HFFc6 (cell line): ENCODE measurements at regions not wholly inside any gene's neighbourhood (a gene's known extent, or its start where the extent isn't known, plus 50 kb on each side); places are given as distances from the start of the nearest gene placed in this dataset.
"Not testable (repeated sequence)": the region's sequence is repeated elsewhere in the genome, so short reads cannot be mapped to it uniquely, and the experiment has no call there.

Experiments
- DNase-seq: peaks from one replicate; pipeline ENCODE4 v3.0.0-alpha.2; 2018
- H3K27ac Mint-ChIP-seq: 2 replicates; pipeline ENCODE4 v1.8.0; 2020; ENCODE audit warnings: mild to moderate bottlenecking, mixed read lengths
- H3K27me3 Mint-ChIP-seq: 2 replicates; pipeline ENCODE4 v1.8.0; 2021; ENCODE audit warnings: mild to moderate bottlenecking, moderate library complexity, mixed read lengths; ENCODE audit not compliant: insufficient read depth
- H3K36me3 Mint-ChIP-seq: 2 replicates; pipeline ENCODE4 v1.8.0; 2021; ENCODE audit warnings: low read depth, mixed read lengths
- H3K4me1 Mint-ChIP-seq: 2 replicates; pipeline ENCODE4 v1.8.0; 2020; ENCODE audit warnings: low read depth, mixed read lengths
- H3K4me3 Mint-ChIP-seq: 2 replicates; pipeline ENCODE4 v1.8.0; 2020; ENCODE audit warnings: mild to moderate bottlenecking, moderate library complexity, mixed read lengths
- H3K9me3 Mint-ChIP-seq: 2 replicates; pipeline ENCODE4 v1.8.0; 2020; ENCODE audit warnings: mild to moderate bottlenecking, mixed read lengths

DNA sequence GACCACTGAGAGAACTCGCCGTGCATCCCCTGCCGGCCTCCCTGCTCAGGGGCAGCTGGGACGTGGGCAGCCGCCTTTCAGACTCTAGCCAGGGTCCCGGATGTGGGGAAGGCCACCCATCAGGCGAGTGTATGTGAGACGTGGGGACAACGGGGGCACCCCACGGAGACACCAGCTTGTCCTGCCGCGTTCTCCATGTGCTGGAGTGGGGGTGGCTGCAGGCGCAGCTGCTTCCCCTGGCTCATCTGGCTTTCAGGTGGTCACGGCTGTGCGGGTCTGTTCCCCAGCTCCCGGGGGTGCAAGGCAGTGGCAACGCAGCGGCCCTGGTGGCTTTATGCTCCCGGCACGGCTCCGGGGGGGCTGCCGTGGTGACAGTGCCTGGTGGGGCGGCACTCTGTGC, 4427.5 kb upstream of the TPTE start:
- not testable (repeated sequence) for H3K36me3 Mint-ChIP-seq, DNase-seq, H3K4me3 Mint-ChIP-seq, H3K9me3 Mint-ChIP-seq, H3K4me1 Mint-ChIP-seq, H3K27ac Mint-ChIP-seq, H3K27me3 Mint-ChIP-seq

DNA sequence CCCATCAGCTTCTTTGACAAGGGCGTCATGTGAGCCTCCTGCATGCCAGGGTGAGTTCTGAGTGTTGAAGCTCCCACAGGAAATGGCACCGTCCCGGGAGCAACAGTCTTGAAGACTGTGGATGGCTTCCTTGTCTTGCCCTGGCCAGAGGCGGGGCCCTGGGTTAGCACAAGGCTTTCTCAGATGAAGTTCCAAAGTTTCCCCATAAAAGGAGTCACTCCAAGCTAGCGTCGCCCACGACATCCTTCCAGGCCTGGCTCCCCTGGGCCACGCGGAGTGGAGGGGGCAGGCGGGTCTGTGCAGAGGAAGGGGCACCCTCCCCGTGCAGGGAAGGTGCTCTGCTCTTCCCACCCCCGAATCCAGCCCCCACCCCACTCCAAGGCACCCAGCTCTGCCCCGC, 4426.1 kb upstream of the TPTE start:
- H3K27ac Mint-ChIP-seq, H3K9me3 Mint-ChIP-seq, H3K36me3 Mint-ChIP-seq, H3K27me3 Mint-ChIP-seq, H3K4me1 Mint-ChIP-seq, H3K4me3 Mint-ChIP-seq, DNase-seq: not testable (repeated sequence)

DNA sequence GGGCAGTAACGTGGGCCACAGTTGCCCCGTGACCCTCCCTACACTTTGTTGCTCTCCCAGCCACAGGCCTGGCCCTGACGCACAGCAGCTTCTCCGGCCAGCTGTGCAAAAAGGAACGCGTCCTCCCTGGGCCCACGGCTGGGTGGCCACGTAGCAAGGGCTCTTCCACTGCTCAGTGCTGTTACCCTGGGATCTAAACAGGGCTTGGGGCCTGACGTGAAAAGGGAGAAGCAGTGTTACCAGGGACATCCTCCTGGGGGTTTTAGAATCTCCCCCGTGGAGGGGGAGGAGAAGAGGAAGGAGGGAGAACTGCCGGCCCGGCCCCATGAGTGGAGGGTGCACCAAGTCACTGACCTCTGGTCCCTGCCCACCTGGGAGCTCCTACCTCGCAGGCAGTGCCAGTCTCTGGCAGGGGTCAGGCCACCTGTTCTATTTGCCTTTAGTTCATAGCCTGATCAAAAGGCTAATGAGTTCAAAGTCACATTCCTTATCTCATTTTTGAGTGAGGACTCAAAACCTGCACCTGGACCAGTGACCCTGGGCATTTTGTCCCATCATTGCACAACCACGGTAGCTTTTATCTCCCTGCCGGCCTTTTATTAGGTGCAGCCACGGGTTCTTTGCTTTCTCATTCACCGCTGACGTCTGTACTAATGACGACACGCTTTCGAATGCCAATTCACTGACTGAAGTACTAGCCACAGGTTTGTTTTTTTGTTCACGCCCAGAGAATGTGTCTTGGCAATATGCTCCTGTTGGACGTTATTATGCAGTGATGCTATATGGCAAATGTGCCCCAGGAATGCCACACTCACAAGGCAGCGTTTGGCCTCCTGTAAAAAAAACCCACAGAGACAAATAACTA, 4424.6 kb upstream of the TPTE start:
- not testable (repeated sequence) for DNase-seq, H3K27ac Mint-ChIP-seq, H3K27me3 Mint-ChIP-seq, H3K9me3 Mint-ChIP-seq, H3K36me3 Mint-ChIP-seq, H3K4me1 Mint-ChIP-seq, H3K4me3 Mint-ChIP-seq

DNA sequence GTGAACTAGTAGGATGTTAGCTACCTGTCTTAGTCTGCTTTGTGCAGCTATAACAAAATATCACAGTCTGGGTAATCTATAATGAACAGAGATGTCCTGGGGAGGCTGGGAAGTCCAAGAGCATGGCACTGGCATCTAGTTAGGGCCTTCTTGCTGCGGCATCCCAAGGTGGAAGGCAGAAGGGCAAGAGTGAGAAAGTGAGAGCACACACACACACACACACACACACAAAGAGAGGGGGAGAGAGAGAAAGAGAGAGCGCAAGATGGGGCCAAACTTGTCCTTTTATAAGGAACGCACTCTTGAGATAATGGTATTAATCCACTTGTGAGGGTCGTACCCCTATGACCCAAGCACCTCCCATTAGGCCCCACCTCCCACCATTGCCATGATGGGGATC, 4423.6 kb upstream of the TPTE start:
- H3K36me3 Mint-ChIP-seq, H3K27ac Mint-ChIP-seq, H3K9me3 Mint-ChIP-seq, H3K4me1 Mint-ChIP-seq, H3K4me3 Mint-ChIP-seq, H3K27me3 Mint-ChIP-seq, DNase-seq: not testable (repeated sequence)

- H3K27me3 Mint-ChIP-seq, H3K36me3 Mint-ChIP-seq, H3K27ac Mint-ChIP-seq, H3K9me3 Mint-ChIP-seq, DNase-seq, H3K4me3 Mint-ChIP-seq, H3K4me1 Mint-ChIP-seq: not testable (repeated sequence)
These were observed 4423.0 kb upstream of the TPTE start for GRCh38 chr21:6098191-6098935.

- H3K9me3 Mint-ChIP-seq, H3K36me3 Mint-ChIP-seq, H3K27ac Mint-ChIP-seq, H3K27me3 Mint-ChIP-seq, H3K4me3 Mint-ChIP-seq, DNase-seq, H3K4me1 Mint-ChIP-seq: not testable (repeated sequence)
These were observed 4419.8 kb upstream of the TPTE start for GRCh38 chr21:6101588-6101987.

GRCh38 chr21:6104546-6104945, 4416.8 kb upstream of the TPTE start:
- DNase-seq, H3K36me3 Mint-ChIP-seq, H3K4me1 Mint-ChIP-seq, H3K27me3 Mint-ChIP-seq, H3K9me3 Mint-ChIP-seq, H3K4me3 Mint-ChIP-seq, H3K27ac Mint-ChIP-seq: not testable (repeated sequence)

- H3K9me3 Mint-ChIP-seq, DNase-seq, H3K4me1 Mint-ChIP-seq, H3K36me3 Mint-ChIP-seq, H3K27me3 Mint-ChIP-seq, H3K27ac Mint-ChIP-seq, H3K4me3 Mint-ChIP-seq: not testable (repeated sequence)
These were observed 4414.5 kb upstream of the TPTE start for GRCh38 chr21:6106686-6107567.

DNA sequence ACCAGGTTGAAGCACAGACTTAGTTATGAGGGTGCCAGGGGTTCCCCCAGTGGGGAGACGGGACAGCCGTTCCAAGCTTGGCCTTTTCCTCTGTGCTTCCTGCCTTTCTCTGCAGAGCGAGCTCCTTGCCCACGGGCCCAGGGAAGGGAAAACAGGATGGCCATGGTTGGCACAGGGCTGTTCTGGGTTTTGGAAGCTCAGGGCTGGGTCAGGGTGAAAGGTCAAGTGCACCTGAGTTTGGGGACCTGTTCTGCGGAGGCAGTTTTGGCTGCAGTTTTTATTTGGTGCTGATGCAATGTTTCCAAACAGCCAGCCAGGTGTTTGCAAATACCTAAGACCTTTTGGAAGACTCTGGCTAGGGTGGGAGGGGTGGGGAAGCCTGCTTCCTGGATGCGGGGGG, 4412.5 kb upstream of the TPTE start:
- H3K9me3 Mint-ChIP-seq, H3K27ac Mint-ChIP-seq, H3K4me1 Mint-ChIP-seq, H3K4me3 Mint-ChIP-seq, H3K27me3 Mint-ChIP-seq, DNase-seq, H3K36me3 Mint-ChIP-seq: not testable (repeated sequence)

DNA sequence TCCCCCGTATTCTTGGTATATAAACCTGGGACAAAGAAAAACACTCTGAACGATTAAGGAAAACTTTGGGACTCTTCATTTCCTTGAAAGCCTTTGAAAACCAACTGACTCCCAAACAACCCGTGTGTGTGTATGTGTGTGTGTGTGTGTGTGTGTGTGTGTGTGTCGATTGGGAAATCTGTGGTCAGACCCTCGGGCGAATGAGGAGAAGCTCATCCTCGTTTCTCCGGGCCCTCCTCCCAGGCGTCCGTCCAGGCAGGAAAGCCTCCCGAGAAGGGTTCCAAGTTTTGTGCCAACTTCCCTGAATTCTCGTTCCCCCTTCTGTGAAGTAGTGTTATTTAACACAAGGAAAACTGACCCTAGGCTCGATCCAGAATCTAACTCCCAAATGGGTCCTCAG, 4411.6 kb upstream of the TPTE start:
- H3K27me3 Mint-ChIP-seq, H3K4me3 Mint-ChIP-seq, H3K27ac Mint-ChIP-seq, H3K4me1 Mint-ChIP-seq, H3K9me3 Mint-ChIP-seq, H3K36me3 Mint-ChIP-seq: not testable (repeated sequence)
- DNase-seq = peak; percentile 8

DNA sequence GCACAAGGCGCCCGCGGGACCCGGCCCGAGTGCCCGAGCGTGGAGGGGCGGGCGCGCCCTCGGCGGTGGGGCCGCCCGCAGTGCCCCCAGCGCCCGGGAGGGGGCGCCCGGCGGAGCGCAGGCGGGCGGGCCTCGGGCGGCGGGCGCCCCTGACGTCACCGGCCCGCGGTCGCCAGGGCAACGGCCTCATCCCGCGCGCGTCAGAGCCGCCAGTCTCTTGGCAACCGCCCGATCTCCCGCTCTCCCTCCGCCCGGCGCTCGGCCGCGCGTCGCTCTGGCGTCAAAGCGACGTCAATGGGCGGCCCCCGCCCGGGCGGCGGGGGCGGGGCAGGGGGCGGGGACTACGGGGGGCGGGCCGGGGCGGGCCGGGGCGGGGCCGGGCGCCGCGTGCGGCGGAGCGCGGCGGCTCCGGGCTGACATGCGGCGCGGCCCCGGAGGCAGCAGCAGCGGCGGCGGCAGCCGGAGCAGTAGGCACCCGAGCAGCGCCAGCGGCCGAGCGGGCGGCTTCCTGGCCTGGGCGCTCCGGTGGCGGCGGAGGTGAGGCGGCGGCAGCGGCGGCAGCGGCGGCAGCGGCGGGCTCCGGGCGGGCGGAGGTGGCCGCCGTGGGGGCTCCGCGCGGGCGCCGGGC, 4410.6 kb upstream of the TPTE start:
- not testable (repeated sequence) for H3K36me3 Mint-ChIP-seq, H3K9me3 Mint-ChIP-seq, H3K27ac Mint-ChIP-seq, H3K27me3 Mint-ChIP-seq, H3K4me1 Mint-ChIP-seq, H3K4me3 Mint-ChIP-seq, DNase-seq

DNA sequence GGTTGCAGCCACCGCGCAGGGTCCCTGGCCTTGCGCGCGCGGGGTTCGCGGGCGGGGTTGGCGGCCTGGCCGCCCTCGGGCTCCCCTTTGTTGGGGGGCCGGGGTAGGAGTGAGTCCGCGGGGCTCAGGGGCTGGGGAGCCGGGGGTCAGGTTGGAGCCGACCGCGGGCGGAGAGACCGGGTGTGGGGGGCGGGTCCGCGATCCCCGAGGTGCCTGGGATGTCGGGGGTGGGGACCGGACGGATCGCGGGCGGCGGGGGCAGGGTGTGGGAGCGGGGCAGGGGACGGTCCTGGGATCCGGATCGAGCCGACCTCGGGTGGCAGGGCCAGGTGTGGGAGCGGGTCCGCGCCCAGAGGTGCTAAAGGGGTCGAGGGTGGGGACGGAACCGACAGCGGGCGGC, 4410.0 kb upstream of the TPTE start:
- H3K27me3 Mint-ChIP-seq, H3K9me3 Mint-ChIP-seq, H3K4me3 Mint-ChIP-seq, H3K4me1 Mint-ChIP-seq, DNase-seq, H3K36me3 Mint-ChIP-seq, H3K27ac Mint-ChIP-seq: not testable (repeated sequence)

GRCh38 chr21:6118336-6118735, 4403.0 kb upstream of the TPTE start:
- H3K36me3 Mint-ChIP-seq, H3K4me1 Mint-ChIP-seq, H3K9me3 Mint-ChIP-seq, H3K27ac Mint-ChIP-seq, H3K4me3 Mint-ChIP-seq, H3K27me3 Mint-ChIP-seq, DNase-seq: not testable (repeated sequence)
